Skeletal muscle tissue (tissue), 3 donors: ENCODE measurements at regions not wholly inside any gene's neighbourhood (a gene's known extent, or its start where the extent isn't known, plus 50 kb on each side); places are given as distances from the start of the nearest gene placed in this dataset.
"Not testable (repeated sequence)": the region's sequence is repeated elsewhere in the genome, so short reads cannot be mapped to it uniquely, and the experiment has no call there.

Source experiments
- H3K27ac ChIP-seq: one replicate; pipeline ENCODE4 v1.7.0; 2013; ENCODE audit warnings: mild to moderate bottlenecking, low read depth, low read length, inconsistent platforms
- H3K27me3 ChIP-seq, 3 donors: one replicate each; pipeline ENCODE4 v1.7.0; 2013; ENCODE audit warnings: low read length in 3 of 3; ENCODE audit not compliant: control insufficient read depth in 3 of 3, insufficient read depth in 3 of 3
- H3K36me3 ChIP-seq, 3 donors: one replicate each; pipeline ENCODE4 v1.7.0; 2013; ENCODE audit warnings: low read length in 3 of 3; ENCODE audit not compliant: control insufficient read depth in 3 of 3, insufficient read depth in 3 of 3
- H3K4me1 ChIP-seq, 3 donors: one replicate each; pipeline ENCODE4 v1.7.0; 2013; ENCODE audit warnings: low read length in 3 of 3, mild to moderate bottlenecking in 3 of 3; ENCODE audit not compliant: control insufficient read depth in 3 of 3, insufficient read depth in 3 of 3
- H3K4me3 ChIP-seq, 3 donors: one replicate each; pipeline ENCODE4 v1.7.0; 2013; ENCODE audit warnings: low read length in 3 of 3
- H3K9ac ChIP-seq, 3 donors: one replicate each; pipeline ENCODE4 v1.7.0; 2013; ENCODE audit warnings: low read length in 3 of 3, mild to moderate bottlenecking in 3 of 3, moderate library complexity in 2 of 3, low read depth in 1 of 3
- H3K9me3 ChIP-seq, 3 donors: one replicate each; pipeline ENCODE4 v1.7.0; 2013; ENCODE audit warnings: low read length in 3 of 3; ENCODE audit not compliant: control insufficient read depth in 3 of 3
- donor health status: Osteomylitis.

- no peaks in the 10 kb centered on the region for H3K36me3 ChIP-seq
- no peaks in the 10 kb centered on the region for H3K4me1 ChIP-seq
- no peak overlapping the region for H3K27ac ChIP-seq
- H3K27me3 ChIP-seq = peaks cover 0 to 6% (median 3%) of the 10 kb centered on the region in 3 donors
- no peak overlapping the region for H3K9ac ChIP-seq
- H3K4me3 ChIP-seq = no peak overlapping the region
- H3K9me3 ChIP-seq = no peaks in the 10 kb centered on the region
These were observed 114.9 kb downstream of the BUB3 start for GRCh38 chr10:123269017-123269552.

- Histone ChIP-seq H3K9ac (no peak overlapping the region), H3K27me3 (peaks cover 0 to 9% (median 4%) of the 10 kb centered on the region in 3 donors), H3K27ac (no peak overlapping the region), H3K36me3 (no peaks in the 10 kb centered on the region), H3K9me3 (no peaks in the 10 kb centered on the region), H3K4me1 (no peaks in the 10 kb centered on the region), H3K4me3 (no peak overlapping the region)
These were observed 115.5 kb downstream of the BUB3 start for GRCh38 chr10:123269675-123270074.

DNA sequence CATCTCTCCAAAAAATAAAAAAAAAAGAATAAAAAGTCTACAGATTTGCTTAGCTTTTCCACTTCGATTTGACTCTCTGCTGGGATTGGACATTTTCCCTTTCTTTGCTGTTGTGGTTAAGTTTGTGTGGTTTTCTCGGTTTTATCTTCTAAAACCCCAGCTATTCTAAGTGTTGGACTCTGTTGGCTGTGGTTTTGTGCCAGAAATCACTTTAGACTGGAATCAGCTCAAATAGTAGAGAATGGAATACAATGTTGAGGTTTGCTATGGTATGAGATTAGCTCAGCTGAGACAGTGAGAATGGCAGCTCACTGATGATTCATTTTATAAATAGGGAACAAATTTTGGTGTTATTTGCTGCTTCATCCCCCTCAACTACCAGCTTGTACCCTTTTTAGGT is 116.0 kb downstream of the BUB3 start:
- H3K4me1 ChIP-seq = no peaks in the 10 kb centered on the region
- H3K4me3 ChIP-seq = no peak overlapping the region
- peaks cover 3 to 9% (median 4%) of the 10 kb centered on the region in 3 donors for H3K27me3 ChIP-seq

DNA sequence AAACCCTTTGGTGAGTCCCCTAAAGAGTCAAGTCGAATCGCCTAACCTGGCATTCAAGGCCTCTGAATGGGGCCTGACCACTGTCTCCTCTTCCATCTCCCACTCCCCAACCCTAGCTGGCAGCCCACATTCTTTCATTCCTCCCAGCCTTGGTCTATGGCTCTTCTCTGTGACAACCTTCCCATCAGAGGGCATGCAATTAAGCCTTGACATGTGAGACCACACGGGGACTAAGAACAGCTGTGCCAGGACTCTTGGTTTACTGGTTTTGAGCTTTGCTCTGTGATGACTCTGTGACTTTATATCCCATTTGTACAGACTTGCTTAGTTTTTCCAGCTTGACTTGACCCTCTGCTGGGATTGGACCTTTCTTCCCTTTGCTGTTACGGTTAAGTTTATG is 116.6 kb downstream of the BUB3 start:
- H3K27me3 ChIP-seq = peaks cover 4 to 9% (median 9%) of the 10 kb centered on the region in 3 donors
- H3K4me3 ChIP-seq = no peak overlapping the region
- no peak overlapping the region for H3K27ac ChIP-seq
- H3K9ac ChIP-seq = no peak overlapping the region
- H3K9me3 ChIP-seq = peaks cover 0 to 2% (median 0%) of the 10 kb centered on the region in 3 donors
- H3K36me3 ChIP-seq = no peaks in the 10 kb centered on the region
- H3K4me1 ChIP-seq = no peaks in the 10 kb centered on the region

More for the DNA sequence above, 116.0 kb downstream of the BUB3 start:
- no peaks in the 10 kb centered on the region for H3K36me3 ChIP-seq
- H3K9ac ChIP-seq = no peak overlapping the region
- H3K9me3 ChIP-seq = no peaks in the 10 kb centered on the region
- no peak overlapping the region for H3K27ac ChIP-seq

DNA sequence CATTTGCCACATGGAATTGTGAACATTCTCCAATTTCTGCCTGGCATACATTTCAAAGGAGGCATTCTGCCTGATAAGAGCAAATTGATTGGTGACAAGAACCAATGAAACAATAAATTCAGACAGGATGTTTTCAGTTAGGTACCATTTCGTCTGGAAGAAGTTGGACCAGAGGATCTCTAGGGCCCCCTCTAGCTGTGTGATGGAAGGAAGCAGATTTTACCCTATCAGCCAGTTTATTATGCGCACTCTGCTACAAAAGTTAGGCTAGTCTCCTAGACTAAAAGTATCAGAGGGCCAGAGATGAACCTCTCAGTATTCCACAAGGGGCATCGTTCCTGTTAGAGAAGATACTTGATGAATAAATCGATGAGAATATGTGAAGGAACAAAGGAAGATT is 118.0 kb downstream of the BUB3 start:
- no peak overlapping the region for H3K27ac ChIP-seq
- peaks cover 2% of the 10 kb centered on the region in 3 donors for H3K9me3 ChIP-seq
- H3K36me3 ChIP-seq = no peaks in the 10 kb centered on the region
- no peak overlapping the region for H3K4me3 ChIP-seq
- H3K4me1 ChIP-seq = no peaks in the 10 kb centered on the region
- H3K9ac ChIP-seq = no peak overlapping the region
- peaks cover 4 to 9% (median 9%) of the 10 kb centered on the region in 3 donors for H3K27me3 ChIP-seq

GRCh38 chr10:123274306-123275135 is 120.3 kb downstream of the BUB3 start:
- H3K4me1 ChIP-seq = no peaks in the 10 kb centered on the region
- no peak overlapping the region for H3K27ac ChIP-seq
- no peaks in the 10 kb centered on the region for H3K36me3 ChIP-seq
- peaks cover 4 to 9% (median 9%) of the 10 kb centered on the region in 3 donors for H3K27me3 ChIP-seq
- no peak overlapping the region for H3K4me3 ChIP-seq
- H3K9ac ChIP-seq = no peak overlapping the region
- peaks cover 2% of the 10 kb centered on the region in 3 donors for H3K9me3 ChIP-seq

DNA sequence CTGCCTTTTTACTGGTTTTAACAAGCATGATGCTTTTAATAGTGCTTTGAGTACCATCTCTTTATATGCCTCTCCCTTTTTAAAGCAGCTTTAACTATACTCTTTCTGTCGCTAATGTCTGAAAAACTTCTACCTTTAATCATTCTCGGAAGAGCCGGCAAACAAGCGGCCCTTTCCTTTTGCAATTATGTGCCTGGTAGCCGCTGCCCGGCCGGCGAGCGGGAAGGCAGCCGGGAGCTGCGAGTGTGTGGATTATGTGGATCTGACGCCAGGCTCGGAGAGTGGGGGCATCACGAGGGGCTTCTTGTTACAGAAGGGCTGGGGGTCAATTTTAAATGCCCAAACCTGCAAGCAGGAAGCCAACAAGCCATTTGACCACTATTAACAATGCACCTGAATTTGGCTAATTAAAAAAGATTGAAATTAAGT is 120.9 kb downstream of the BUB3 start:
- Histone ChIP-seq H3K36me3 (no peaks in the 10 kb centered on the region), H3K27ac (no peak overlapping the region), H3K27me3 (peaks cover 4 to 9% (median 9%) of the 10 kb centered on the region in 3 donors), H3K4me1 (no peaks in the 10 kb centered on the region), H3K4me3 (no peak overlapping the region), H3K9me3 (peaks cover 2% of the 10 kb centered on the region in 3 donors), H3K9ac (no peak overlapping the region)

GRCh38 chr10:123278445-123278844 is 124.2 kb downstream of the BUB3 start:
- Histone ChIP-seq H3K4me1 (no peaks in the 10 kb centered on the region), H3K4me3 (no peak overlapping the region), H3K9me3 (peaks cover 2% of the 10 kb centered on the region in 3 donors), H3K27ac (no peak overlapping the region), H3K27me3 (peaks cover 4 to 9% (median 4%) of the 10 kb centered on the region in 3 donors), H3K36me3 (no peaks in the 10 kb centered on the region), H3K9ac (no peak overlapping the region)

GRCh38 chr10:123283371-123283770 is 129.2 kb downstream of the BUB3 start:
- not testable (repeated sequence) for H3K9ac ChIP-seq, H3K4me3 ChIP-seq, H3K36me3 ChIP-seq, H3K27ac ChIP-seq, H3K9me3 ChIP-seq, H3K4me1 ChIP-seq, H3K27me3 ChIP-seq

DNA sequence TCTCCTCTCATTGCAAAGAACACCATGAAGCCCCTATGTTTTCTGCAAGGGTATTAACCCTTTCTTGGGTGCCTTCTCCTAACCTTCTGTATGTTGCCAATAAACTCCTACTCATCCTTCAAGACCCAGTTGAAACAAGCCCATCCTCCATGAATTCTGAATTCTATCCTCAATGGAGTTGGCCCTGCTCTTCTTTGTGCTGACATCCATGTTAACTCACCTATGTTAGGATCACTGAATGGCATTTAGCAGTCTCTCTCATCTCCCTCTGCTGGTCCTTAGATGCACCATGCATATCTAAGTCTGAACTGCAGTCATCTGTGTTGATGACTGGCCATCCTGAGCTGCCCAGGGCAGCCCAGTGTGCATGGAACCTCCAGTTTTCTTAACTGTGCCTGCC is 129.8 kb downstream of the BUB3 start:
- Histone ChIP-seq H3K4me1 (no peaks in the 10 kb centered on the region), H3K27me3 (no peaks in the 10 kb centered on the region), H3K9ac (no peak overlapping the region)

More for the DNA sequence above, 129.8 kb downstream of the BUB3 start:
- Histone ChIP-seq H3K36me3 (no peaks in the 10 kb centered on the region), H3K4me3 (no peak overlapping the region), H3K27ac (no peak overlapping the region), H3K9me3 (no peaks in the 10 kb centered on the region)
